ENCODE measurements at regions not wholly inside any gene's neighbourhood (a gene's known extent, or its start where the extent isn't known, plus 50 kb on each side); places are given as distances from the start of the nearest gene placed in this dataset.

DNA sequence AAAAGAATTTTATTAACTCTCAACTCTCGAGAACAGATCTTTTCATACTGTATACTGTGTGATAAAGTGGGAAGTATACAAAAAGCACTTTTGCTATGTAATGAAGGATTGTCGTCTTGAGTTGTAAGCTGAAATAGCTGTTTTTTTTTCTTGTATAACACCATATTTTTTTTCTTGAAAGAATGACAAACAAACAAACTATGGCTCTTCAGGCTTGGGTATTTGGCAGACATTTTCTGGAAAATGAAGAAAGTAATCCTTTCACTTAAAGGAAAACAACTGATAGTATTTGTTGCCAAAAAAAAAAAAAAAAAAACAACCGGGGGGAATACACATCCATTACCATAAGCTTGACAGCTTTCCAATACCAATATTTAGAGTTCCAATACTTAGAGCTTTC, 230.4 kb downstream of the ICOS start:
- no peak for TF ChIP-seq POLR2A (IDR thresholded peaks at IDR 0.05)
- TF ChIP-seq, protein P1, sequence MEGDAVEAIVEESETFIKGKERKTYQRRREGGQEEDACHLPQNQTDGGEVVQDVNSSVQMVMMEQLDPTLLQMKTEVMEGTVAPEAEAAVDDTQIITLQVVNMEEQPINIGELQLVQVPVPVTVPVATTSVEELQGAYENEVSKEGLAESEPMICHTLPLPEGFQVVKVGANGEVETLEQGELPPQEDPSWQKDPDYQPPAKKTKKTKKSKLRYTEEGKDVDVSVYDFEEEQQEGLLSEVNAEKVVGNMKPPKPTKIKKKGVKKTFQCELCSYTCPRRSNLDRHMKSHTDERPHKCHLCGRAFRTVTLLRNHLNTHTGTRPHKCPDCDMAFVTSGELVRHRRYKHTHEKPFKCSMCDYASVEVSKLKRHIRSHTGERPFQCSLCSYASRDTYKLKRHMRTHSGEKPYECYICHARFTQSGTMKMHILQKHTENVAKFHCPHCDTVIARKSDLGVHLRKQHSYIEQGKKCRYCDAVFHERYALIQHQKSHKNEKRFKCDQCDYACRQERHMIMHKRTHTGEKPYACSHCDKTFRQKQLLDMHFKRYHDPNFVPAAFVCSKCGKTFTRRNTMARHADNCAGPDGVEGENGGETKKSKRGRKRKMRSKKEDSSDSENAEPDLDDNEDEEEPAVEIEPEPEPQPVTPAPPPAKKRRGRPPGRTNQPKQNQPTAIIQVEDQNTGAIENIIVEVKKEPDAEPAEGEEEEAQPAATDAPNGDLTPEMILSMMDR (IDR thresholded peaks at IDR 0.05): no peak
- TF ChIP-seq POLR2AphosphoS5 (IDR thresholded peaks at IDR 0.05): no peak
- TF ChIP-seq EP300 (IDR thresholded peaks at IDR 0.05): no peak
